SK-N-SH treated with all-trans-retinoic acid at 6 μM for 48 hours (cell line): ENCODE measurements at regions not wholly inside any gene's neighbourhood (a gene's known extent, or its start where the extent isn't known, plus 50 kb on each side); places are given as distances from the start of the nearest gene placed in this dataset.

Experiments
- ATAC-seq: fragments of 200-7000 bp; cut with Tn5 transposase; 3 replicates; pipeline ENCODE4 v1.9.1; 2020; ENCODE audit warnings: mild to moderate bottlenecking, moderate library complexity
- ARNTL ChIP-seq: fragments of 450-650 bp; formaldehyde crosslinking; IDR thresholded peaks from 2 replicates; pipeline ENCODE4 v1.5.0; 2020; ENCODE audit warnings: low read depth, mild to moderate bottlenecking, moderate library complexity, borderline replicate concordance
- BACH2 ChIP-seq: fragments of 250-450 bp; sonication (Bioruptor Pico); IDR thresholded peaks from 2 replicates; pipeline ENCODE4 v1.9.0; 2021; ENCODE audit warnings: mild to moderate bottlenecking, borderline replicate concordance
- CREB5 ChIP-seq: fragments of 250-450 bp; sonication (Bioruptor Pico); IDR thresholded peaks from 2 replicates; pipeline ENCODE4 v1.5.1; 2020; ENCODE audit warnings: low read depth, mild to moderate bottlenecking, moderate library complexity
- CSDC2 ChIP-seq: fragments of 250-450 bp; sonication (Bioruptor Pico); IDR thresholded peaks from 2 replicates; pipeline ENCODE4 v1.5.0; 2020; ENCODE audit warnings: mild to moderate bottlenecking, moderate library complexity
- ESRRG ChIP-seq: fragments of 250-450 bp; sonication (Bioruptor Pico); IDR thresholded peaks from 2 replicates; pipeline ENCODE4 v1.6.1; 2021; ENCODE audit warnings: mild to moderate bottlenecking
- GLIS3 ChIP-seq: fragments of 250-450 bp; sonication (Bioruptor Pico); IDR thresholded peaks from 2 replicates; pipeline ENCODE4 v1.5.0; 2020; ENCODE audit warnings: mild to moderate bottlenecking, moderate library complexity
- OSR1 ChIP-seq: fragments of 250-450 bp; sonication (Bioruptor Pico); IDR thresholded peaks from 2 replicates; pipeline ENCODE4 v1.8.0; 2022; ENCODE audit warnings: moderate library complexity, mild to moderate bottlenecking, inconsistent platforms
- PATZ1 ChIP-seq: fragments of 250-450 bp; sonication (Bioruptor Pico); IDR thresholded peaks from 2 replicates; pipeline ENCODE4 v1.8.0; 2020; ENCODE audit warnings: mild to moderate bottlenecking, moderate library complexity, borderline replicate concordance
- PPARA ChIP-seq: fragments of 250-450 bp; sonication (Bioruptor Pico); IDR thresholded peaks from 2 replicates; pipeline ENCODE4 v1.5.0; 2020; ENCODE audit warnings: mild to moderate bottlenecking, borderline replicate concordance
- RARB ChIP-seq: fragments of 250-450 bp; sonication (Bioruptor Pico); IDR thresholded peaks from 2 replicates; pipeline ENCODE4 v1.8.0; 2021; ENCODE audit warnings: mild to moderate bottlenecking, moderate library complexity
- SNAI2 ChIP-seq: fragments of 250-450 bp; sonication (Bioruptor Pico); IDR thresholded peaks from 2 replicates; pipeline ENCODE4 v1.5.0; 2020; ENCODE audit warnings: mild to moderate bottlenecking, moderate library complexity
- TCF4 ChIP-seq: fragments of 250-450 bp; sonication (Bioruptor Pico); IDR thresholded peaks from 2 replicates; pipeline ENCODE4 v1.8.0; 2021; ENCODE audit warnings: mild to moderate bottlenecking, moderate library complexity, borderline replicate concordance
- TOX ChIP-seq: fragments of 250-450 bp; sonication (Bioruptor Pico); IDR thresholded peaks from 2 replicates; pipeline ENCODE4 v1.8.0; 2021; ENCODE audit warnings: mild to moderate bottlenecking, moderate library complexity, borderline replicate concordance
- ZC3H10 ChIP-seq: fragments of 250-450 bp; sonication (Bioruptor Pico); IDR thresholded peaks from 2 replicates; pipeline ENCODE4 v1.5.1; 2021; ENCODE audit warnings: mild to moderate bottlenecking, moderate library complexity
- ZFP3 ChIP-seq: fragments of 250-450 bp; sonication (Bioruptor Pico); IDR thresholded peaks from 2 replicates; pipeline ENCODE4 v1.5.0; 2020; ENCODE audit warnings: mild to moderate bottlenecking, moderate library complexity
- ZFP30 ChIP-seq: fragments of 450-650 bp; formaldehyde crosslinking; IDR thresholded peaks from 2 replicates; pipeline ENCODE4 v1.5.0; 2022; ENCODE audit warnings: mild to moderate bottlenecking, moderate library complexity
- ZNF565 ChIP-seq: fragments of 450-650 bp; formaldehyde crosslinking; conservative IDR thresholded peaks from 2 replicates; pipeline ENCODE4 v1.5.0; 2020; ENCODE audit warnings: low read depth, mild to moderate bottlenecking, moderate library complexity
- ZNF70 ChIP-seq: fragments of 450-650 bp; formaldehyde crosslinking; IDR thresholded peaks from 2 replicates; pipeline ENCODE4 v1.5.0; 2020; ENCODE audit warnings: mild to moderate bottlenecking, moderate library complexity
- ZNF8 ChIP-seq: fragments of 450-650 bp; formaldehyde crosslinking; IDR thresholded peaks from 2 replicates; pipeline ENCODE4 v1.5.0; 2020; ENCODE audit warnings: mild to moderate bottlenecking, moderate library complexity
- TF ChIP-seq, protein P1 (sequence below): fragments of 250-450 bp; sonication (Bioruptor Pico); IDR thresholded peaks from 2 replicates; pipeline ENCODE4 v1.5.0; 2020; ENCODE audit warnings: mild to moderate bottlenecking, moderate library complexity
- TF ChIP-seq, protein P2 (sequence below): fragments of 250-450 bp; sonication (Bioruptor Pico); IDR thresholded peaks from 2 replicates; pipeline ENCODE4 v1.5.1; 2021; ENCODE audit warnings: mild to moderate bottlenecking, moderate library complexity

DNA sequence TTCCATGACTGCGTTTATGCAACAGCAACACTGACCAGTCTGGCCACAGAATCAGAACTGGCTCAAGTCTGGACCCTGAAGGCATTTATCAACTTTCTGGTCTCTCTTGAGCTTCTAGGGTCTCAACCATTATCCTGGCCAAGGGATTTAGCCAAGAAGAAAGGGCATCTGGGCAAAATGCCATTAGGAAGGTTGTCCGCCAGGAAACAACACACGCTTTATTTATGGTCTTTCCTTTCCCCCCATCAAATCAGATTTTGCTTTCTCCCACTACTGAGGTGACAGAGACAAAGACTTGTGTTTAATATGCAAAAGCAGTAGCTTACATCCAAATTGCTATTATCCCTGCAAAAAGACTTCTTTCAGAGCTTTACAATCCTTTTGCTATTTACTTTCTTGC, 81.6 kb upstream of the PPP2R5A start:
- ATAC-seq = no peak
- TF ChIP-seq, protein P1, sequence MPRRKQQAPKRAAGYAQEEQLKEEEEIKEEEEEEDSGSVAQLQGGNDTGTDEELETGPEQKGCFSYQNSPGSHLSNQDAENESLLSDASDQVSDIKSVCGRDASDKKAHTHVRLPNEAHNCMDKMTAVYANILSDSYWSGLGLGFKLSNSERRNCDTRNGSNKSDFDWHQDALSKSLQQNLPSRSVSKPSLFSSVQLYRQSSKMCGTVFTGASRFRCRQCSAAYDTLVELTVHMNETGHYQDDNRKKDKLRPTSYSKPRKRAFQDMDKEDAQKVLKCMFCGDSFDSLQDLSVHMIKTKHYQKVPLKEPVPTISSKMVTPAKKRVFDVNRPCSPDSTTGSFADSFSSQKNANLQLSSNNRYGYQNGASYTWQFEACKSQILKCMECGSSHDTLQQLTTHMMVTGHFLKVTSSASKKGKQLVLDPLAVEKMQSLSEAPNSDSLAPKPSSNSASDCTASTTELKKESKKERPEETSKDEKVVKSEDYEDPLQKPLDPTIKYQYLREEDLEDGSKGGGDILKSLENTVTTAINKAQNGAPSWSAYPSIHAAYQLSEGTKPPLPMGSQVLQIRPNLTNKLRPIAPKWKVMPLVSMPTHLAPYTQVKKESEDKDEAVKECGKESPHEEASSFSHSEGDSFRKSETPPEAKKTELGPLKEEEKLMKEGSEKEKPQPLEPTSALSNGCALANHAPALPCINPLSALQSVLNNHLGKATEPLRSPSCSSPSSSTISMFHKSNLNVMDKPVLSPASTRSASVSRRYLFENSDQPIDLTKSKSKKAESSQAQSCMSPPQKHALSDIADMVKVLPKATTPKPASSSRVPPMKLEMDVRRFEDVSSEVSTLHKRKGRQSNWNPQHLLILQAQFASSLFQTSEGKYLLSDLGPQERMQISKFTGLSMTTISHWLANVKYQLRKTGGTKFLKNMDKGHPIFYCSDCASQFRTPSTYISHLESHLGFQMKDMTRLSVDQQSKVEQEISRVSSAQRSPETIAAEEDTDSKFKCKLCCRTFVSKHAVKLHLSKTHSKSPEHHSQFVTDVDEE = no peak
- TF ChIP-seq BACH2 (CRISPR knock-in tag) (no peak), CREB5 (CRISPR knock-in tag) (no peak), ZNF8 (no peak), CSDC2 (CRISPR knock-in tag) (no peak), SNAI2 (no peak)

GRCh38 chr1:212205006-212205405, 80.2 kb upstream of the PPP2R5A start:
- no peak for ATAC-seq

DNA sequence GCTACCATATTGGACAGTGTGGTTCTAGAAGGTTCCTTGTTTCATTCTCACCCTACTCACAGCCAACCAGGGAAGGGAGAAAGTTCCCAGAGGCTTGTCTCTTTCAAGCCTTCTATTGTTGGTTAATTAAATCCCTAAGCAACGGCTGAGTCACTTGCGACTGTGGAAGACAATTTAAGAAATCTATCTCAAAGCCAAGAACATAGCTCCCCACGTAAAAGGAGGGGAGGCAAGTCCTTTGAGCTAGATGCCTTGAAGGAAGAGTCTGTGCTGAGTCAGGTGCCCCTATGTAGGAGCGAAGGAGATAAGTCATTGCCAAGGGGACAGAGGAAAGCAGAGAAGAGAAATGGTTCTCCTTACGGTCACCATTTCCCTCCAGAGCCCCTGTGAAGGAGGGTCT, 79.4 kb upstream of the PPP2R5A start:
- no peak for ATAC-seq
- TF ChIP-seq ZNF70 (no peak), TCF4 (CRISPR knock-in tag) (no peak), GLIS3 (no peak), SNAI2 (no peak), OSR1 (CRISPR knock-in tag) (no peak), PPARA (no peak), ZNF8 (no peak), TOX (CRISPR knock-in tag) (no peak), ZFP3 (no peak), ARNTL (CRISPR knock-in tag) (no peak), RARB (CRISPR knock-in tag) (no peak)
- TF ChIP-seq, protein P2, sequence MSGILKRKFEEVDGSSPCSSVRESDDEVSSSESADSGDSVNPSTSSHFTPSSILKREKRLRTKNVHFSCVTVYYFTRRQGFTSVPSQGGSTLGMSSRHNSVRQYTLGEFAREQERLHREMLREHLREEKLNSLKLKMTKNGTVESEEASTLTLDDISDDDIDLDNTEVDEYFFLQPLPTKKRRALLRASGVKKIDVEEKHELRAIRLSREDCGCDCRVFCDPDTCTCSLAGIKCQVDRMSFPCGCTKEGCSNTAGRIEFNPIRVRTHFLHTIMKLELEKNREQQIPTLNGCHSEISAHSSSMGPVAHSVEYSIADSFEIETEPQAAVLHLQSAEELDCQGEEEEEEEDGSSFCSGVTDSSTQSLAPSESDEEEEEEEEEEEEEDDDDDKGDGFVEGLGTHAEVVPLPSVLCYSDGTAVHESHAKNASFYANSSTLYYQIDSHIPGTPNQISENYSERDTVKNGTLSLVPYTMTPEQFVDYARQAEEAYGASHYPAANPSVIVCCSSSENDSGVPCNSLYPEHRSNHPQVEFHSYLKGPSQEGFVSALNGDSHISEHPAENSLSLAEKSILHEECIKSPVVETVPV (CRISPR knock-in tag) = no peak
- TF ChIP-seq, protein P1 = no peak

More at GRCh38 chr1:212205006-212205405, 80.2 kb upstream of the PPP2R5A start:
- TF ChIP-seq ZNF8 (no peak), ZC3H10 (CRISPR knock-in tag) (no peak), ESRRG (CRISPR knock-in tag) (no peak), OSR1 (CRISPR knock-in tag) (no peak), GLIS3 (no peak), ZNF70 (no peak), BACH2 (CRISPR knock-in tag) (no peak), ZNF565 (CRISPR knock-in tag) (no peak), SNAI2 (no peak), PATZ1 (CRISPR knock-in tag) (no peak), ZFP30 (CRISPR knock-in tag) (no peak), CSDC2 (CRISPR knock-in tag) (no peak)
- TF ChIP-seq, protein P1 = no peak
